ENCODE measurements at regions not wholly inside any gene's neighbourhood (a gene's known extent, or its start where the extent isn't known, plus 50 kb on each side); places are given as distances from the start of the nearest gene placed in this dataset.

DNA sequence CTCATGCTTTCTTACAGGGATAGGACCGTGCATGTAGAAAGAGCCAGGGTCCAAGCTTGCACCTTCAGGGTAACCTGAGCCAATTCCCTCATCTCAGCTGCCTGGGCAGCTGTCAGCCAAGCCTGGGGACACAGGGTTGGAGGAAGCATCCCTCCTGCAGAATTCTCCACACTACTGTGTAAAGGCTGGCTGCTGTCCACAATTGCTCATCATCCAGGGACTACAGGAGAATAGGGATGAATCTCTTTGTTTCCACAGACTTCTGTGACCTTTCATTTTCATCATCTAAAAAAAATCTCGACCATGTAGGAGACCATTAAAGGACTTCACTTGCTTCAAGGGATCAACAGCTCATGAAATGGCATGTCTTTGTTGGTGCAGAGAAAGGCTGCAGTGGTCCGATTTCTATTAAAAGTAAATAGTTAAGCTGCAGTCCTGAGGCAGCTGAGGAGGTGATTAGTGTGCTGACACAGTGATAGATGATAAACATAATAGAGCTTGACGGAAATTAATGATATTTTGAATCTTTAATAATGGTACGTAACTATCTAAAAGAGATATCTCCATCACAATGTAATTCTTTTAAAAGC, 74.4 kb upstream of the COPS8 start:
- TF ChIP-seq SUZ12 (IDR thresholded peaks at IDR 0.05; ENCODE audit: extremely low read depth, insufficient read depth, insufficient read length) = no peak
- no peak for TF ChIP-seq YY1 (IDR thresholded peaks at IDR 0.05; ENCODE audit: insufficient read depth, insufficient read length)

Measured in NT2/D1 (cell line).